GM19324 (cell line): ENCODE measurements at regions not wholly inside any gene's neighbourhood (a gene's known extent, or its start where the extent isn't known, plus 50 kb on each side); places are given as distances from the start of the nearest gene placed in this dataset.
"Not testable (repeated sequence)": the region's sequence is repeated elsewhere in the genome, so short reads cannot be mapped to it uniquely, and the experiment has no call there.

Experiments used
- ATAC-seq: cut with Tn5 transposase; IDR thresholded peaks from one replicate; pipeline ENCODE4 v1.9.1; 2021; ENCODE audit warnings: mild to moderate bottlenecking, moderate library complexity; ENCODE audit not compliant: unreplicated experiment, low FRiP score

DNA sequence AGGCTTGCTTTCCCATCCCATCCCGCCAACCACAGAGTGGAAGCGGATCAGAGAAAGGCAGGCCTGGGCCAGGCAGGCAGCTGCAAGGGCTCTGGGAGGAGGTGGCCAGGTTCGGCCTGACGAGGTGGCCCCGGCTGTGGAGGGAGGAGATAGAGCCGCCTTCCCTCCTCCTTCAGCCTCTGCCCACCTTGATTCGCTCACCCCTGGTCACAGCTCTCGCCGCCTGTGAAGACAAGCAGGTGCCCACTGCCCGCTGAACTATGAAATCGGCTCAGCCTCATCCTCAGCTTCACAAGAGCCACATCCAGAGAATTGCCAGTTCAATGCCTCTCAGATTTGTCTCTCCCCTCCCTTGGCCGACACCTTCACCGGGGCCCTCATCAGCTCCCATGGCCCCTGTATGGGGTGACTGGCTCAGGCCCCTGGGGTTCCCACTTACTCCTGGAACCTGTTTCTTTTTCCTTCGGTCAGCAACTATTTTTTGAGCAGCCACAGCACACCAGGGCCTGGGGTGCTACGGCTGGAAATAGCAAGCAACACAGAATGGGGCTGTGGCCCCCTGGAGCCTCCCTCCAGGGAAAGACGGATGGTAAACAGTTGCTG, 80.0 kb upstream of the CHST15 start:
- no peak for ATAC-seq

- ATAC-seq, result no peak
Observed at GRCh38 chr10:124172181-124172916, 79.0 kb upstream of the CHST15 start.

DNA sequence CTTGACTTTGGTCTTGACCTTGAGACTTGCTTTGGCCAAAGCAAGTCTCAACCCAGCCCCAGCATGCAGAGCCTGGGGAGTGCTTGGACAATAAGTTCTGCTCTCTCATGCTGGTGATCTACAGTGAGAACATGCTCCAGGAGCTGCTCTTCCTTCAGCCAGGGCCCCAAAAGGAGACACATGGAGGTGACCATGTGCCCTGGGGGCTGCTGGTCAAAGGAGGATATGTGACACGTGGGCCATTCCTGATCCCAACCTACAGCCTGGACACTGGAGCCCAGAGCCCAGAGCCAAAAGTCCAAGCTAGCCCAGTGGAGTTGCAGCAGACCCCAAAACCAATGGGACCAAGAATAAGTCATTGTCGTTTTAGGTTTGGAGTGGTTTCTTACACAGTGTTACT, 78.2 kb upstream of the CHST15 start:
- ATAC-seq, result no peak

DNA sequence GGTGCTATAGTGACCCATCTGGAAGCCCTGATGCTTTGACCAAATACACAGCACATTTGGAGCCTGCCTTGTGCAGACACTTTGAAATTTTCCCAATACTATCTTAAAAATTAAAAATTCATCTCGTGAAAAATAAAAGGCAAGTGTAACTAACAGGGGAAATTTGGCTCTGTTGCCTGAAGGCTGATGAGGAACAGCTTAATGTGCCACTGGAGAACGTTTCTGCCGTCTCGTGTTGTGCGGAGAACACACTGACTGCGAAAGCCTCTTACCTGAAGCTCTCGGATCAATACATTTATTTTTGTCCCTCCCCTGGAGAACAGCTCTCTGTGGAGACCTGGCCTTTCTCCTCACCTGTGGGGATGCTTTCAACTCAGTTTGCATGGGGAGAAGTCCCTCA, 77.2 kb upstream of the CHST15 start:
- ATAC-seq, result no peak

DNA sequence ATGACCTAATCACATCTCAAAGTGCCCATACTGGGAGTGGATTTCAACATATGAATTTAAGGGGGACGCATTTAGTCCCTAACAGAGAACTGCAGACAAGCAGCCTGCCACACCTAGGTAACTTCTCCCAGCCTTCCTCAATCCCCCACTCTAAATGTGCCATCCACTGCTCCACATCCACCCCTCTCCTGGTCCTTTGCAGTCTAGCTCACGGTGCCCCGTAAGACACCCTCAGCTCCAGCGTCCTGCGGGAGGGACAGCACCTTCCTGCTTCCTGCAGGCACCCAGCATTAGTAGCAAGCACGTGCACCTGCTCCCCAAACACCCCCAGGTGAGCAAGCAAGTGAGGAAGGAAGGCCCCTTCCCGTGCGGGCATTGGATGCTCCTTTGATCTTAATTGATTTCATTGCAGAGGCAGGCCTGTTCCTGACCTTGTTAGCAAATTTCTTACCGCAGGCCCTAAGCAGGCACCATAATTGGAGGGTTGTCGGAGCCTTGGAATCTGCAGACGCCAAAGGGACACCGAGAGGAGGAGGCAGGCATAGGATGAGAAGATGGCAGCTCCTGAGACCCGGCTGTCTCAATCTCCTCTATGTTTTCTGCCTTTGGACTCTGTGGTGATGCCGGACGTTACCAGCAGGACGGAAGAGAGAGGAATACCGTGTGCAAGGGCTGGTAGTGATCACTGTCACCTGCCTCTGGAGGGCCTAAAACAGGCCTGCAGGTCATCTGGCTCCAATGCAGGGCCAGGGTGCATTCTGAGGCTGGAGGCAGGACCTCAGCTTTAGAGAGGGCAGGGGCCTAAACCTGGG, 75.8 kb upstream of the CHST15 start:
- no peak for ATAC-seq

GRCh38 chr10:124168581-124168980, 75.2 kb upstream of the CHST15 start:
- no peak for ATAC-seq

- ATAC-seq, result not testable (repeated sequence)
Observed at GRCh38 chr10:124167925-124168324, 74.5 kb upstream of the CHST15 start.

DNA sequence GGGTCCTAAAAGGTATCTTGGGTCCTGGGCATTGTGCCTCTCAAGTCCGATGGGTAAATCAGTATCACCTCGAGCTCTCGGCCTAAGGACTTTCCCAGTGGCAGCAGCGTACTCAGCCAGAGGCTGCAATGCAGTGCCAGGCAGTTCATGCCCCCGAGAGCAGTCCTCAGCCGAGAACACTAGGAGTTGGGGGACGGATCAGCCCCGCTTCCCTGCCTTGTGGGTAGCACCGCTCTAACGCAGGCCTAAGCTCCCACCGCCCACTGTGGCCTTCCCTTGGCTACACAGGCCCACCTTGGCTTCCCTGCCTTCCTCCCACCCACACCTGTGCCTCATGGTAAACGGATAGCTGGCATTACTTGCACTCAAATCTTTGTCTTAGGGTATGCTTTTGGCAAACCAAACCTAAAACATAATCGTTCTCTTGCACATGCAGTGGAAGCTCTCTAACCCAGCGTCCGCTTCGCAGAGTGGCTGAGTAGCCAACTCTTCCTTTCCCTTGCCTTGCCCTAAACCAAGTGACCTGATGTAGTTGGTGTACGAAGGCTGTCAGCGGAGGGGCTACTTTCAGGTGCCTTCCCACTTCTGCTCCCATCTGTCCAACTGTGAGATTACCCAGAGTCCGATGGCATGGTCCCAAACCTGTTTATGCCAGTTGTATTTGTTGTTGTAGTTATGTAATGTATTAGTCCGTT, 73.2 kb upstream of the CHST15 start:
- ATAC-seq, result no peak

- ATAC-seq, result no peak
Observed at GRCh38 chr10:124165827-124166226, 72.4 kb upstream of the CHST15 start.

GRCh38 chr10:124165311-124165710, 71.9 kb upstream of the CHST15 start:
- no peak for ATAC-seq

GRCh38 chr10:124164264-124164663, 70.9 kb upstream of the CHST15 start:
- ATAC-seq, result no peak

GRCh38 chr10:124162774-124163354, 69.5 kb upstream of the CHST15 start:
- no peak for ATAC-seq

DNA sequence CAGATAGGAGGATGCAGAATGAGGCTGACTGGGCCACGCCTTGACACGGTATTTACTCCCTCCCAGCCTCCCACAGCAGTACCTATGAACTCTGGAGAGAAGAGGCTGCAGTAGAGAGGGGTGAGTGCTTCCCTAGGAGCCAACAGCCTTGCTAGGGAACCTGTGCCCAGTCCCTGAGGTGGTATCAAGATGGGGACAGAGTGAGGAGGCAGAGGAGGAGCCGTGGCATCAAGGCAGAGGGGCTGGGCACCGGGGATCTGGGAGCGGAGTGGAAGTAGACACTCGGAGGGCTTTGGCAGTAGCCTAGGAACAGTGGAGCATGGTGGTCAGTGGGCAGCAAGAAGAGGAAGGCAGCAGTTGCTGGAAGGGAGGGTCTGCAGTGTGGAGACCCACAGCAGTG, 68.7 kb upstream of the CHST15 start:
- no peak for ATAC-seq

- ATAC-seq, result no peak
Observed at GRCh38 chr10:124161601-124162000, 68.2 kb upstream of the CHST15 start.

GRCh38 chr10:124160943-124161582, 67.7 kb upstream of the CHST15 start:
- ATAC-seq, result no peak

DNA sequence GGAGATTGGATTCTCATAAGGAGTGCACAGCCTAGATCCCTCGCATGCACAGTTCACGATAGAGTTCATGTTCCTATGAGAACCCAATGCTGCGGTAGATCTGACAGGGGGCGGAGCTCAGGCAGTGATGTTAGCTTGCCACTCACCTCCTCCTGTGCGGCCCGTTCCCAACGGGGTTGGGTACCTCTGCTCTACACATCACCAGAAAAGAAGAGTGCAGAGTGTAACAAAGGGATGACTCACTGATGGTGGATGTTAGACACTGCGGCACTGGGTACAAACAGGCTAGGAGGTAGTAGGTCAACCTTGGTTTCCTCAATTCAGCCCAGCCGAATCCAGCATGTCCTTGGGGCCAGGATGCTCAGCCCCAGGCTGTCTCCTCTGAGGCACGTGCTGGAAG, 66.8 kb upstream of the CHST15 start:
- no peak for ATAC-seq

DNA sequence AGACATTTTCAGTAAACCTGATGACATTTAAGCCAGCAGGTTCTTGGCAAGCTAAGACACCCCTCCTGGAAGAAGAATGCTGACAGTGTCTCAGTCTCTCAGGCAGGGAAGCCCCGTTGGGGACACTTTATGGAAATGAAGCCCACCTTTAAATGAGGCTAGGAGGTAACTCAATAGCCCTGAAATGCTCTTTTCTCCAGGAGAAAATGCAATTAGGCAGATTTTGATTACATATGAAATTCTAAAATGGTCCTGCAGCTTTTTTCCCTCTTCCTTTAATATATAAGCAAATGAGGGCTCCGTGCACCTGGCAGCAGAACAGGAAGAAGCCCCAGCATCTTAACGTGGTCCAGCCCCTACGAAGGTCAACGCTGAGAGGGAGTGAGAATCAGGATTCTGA, 65.8 kb upstream of the CHST15 start:
- no peak for ATAC-seq

GRCh38 chr10:124158592-124158991, 65.2 kb upstream of the CHST15 start:
- ATAC-seq, result no peak

GRCh38 chr10:124157271-124157681, 63.9 kb upstream of the CHST15 start:
- ATAC-seq, result no peak
